HG02759 (cell line): ENCODE measurements at regions not wholly inside any gene's neighbourhood (a gene's known extent, or its start where the extent isn't known, plus 50 kb on each side); places are given as distances from the start of the nearest gene placed in this dataset.
"Not testable (repeated sequence)": the region's sequence is repeated elsewhere in the genome, so short reads cannot be mapped to it uniquely, and the experiment has no call there.

Source experiments
- ATAC-seq: cut with Tn5 transposase; IDR thresholded peaks from one replicate; pipeline ENCODE4 v1.9.1; 2021; ENCODE audit warnings: mild to moderate bottlenecking, moderate library complexity; ENCODE audit not compliant: unreplicated experiment

DNA sequence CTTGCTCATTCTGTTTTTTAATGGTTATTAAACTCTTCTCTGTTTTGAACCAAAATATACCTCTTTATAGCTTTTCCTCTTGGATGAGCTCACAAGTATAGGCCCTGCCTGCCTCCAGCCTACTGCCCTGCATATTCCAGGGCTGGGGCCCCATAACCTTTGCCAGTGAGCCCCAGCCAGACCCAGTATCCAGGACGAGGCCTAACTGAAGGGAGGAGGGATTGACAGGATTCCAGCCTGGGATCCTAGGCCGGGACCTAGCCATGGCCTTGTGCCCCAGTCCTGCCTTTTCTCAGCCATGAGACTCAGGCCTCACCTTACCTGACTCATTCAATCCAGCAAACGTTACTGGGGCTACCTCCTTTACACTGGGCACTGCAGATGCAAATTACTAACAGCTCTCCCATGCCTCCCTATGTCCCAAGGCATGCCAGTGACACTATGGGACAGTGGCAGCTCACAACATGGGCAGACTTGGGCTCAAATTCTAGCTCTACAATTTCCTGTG lies 159.2 kb downstream of the DDX1 start:
- no peak for ATAC-seq

- no peak for ATAC-seq
These were observed 159.8 kb downstream of the DDX1 start for GRCh38 chr2:15751477-15751876.

- no peak for ATAC-seq
These were observed 161.0 kb downstream of the DDX1 start for GRCh38 chr2:15752552-15753232.

DNA sequence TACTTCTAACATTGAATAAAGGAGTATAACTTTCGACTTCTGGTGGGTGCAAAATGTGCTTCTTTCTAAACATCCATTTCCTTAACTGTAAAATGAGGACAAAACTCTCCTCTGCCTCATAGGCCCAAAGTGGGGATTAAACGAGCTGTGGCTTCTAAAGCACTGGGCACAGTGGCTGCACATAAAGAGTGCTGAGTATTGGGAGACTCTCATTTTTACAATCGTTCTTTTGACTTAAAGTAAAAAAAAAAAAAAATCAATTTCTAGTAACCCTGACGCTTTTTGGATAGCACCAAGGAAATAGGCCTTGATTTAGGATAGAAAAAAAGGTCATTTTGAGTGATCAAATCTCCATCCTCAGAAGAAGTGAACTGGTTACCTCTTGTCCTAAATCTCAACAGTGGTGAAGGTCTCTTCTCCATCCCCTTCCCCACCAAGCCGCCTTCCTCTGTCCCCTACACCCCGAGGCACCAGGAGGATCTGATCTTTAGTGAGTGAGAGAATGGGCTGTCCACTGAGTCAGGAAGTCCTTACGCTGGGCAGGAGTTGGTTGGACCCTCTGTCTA lies 161.6 kb downstream of the DDX1 start:
- no peak for ATAC-seq

- ATAC-seq = no peak
These were observed 162.4 kb downstream of the DDX1 start for GRCh38 chr2:15753811-15754702.

GRCh38 chr2:15754703-15755099 lies 163.0 kb downstream of the DDX1 start:
- no peak for ATAC-seq

GRCh38 chr2:15755528-15755927 lies 163.9 kb downstream of the DDX1 start:
- no peak for ATAC-seq

- ATAC-seq = no peak
These were observed 164.4 kb downstream of the DDX1 start for GRCh38 chr2:15756011-15756550.

DNA sequence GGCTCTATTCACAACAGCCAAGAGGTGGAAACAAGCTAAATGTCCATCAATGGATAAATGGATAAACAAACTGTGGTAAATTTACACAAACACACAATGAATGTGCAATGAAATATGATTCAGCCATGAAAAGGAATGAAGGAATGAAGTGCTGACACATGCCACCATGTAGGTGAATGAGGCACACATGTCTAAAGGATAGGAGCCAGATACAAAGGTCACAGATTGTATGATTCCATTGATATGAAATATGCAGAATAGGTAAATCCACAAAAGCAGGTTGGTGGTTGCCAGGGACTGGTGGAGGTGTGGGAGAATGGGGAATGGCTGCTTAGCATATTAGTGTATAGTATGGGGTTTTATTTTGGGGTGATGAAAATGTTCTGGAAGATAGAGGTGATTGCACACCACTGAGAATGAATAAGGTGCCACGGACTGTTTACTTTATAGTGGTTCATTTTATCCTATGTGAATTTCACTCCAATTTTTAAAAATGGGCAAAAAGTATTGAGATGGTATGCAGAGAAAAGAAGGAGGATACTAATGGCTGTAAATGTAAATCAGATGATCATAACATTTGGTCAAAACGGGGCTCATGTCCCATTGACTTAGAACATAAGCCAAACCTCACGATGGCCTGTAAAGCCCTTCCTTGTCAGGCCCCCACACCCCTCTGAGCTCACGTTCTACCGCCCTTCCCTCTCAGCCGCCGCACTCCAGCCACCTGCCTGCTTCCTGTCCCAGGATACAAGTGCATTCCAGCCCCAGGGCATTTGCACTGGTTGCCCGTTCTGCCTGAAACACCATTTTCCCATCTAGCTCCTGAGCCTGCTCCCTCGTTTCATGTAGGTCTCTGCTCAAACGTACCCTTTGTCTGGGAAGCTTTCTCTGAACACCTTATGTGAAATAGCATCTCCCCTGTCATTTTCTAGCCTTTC lies 165.5 kb downstream of the DDX1 start:
- ATAC-seq = no peak

- no peak for ATAC-seq
These were observed 166.3 kb downstream of the DDX1 start for GRCh38 chr2:15757820-15758586.

DNA sequence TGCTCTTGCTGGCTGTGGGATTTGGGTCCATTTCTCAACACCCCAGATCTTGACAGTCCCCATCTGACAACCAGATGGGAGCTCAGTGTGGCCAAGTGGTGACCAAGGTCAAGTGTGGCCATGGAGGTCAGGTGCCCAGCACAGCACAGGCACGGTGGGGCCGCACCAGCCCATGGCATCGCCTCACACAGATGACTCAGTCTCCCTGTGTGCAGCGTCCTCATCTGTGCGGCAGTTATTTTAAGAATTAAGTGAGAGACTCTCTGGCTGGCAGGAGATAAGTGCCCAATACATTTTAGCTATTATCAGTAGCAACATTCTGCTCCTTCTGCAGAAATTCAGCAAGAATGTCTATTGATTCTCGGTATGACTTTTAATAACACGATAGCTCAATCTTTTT lies 167.2 kb downstream of the DDX1 start:
- no peak for ATAC-seq

GRCh38 chr2:15759385-15759784 lies 167.7 kb downstream of the DDX1 start:
- no peak for ATAC-seq

DNA sequence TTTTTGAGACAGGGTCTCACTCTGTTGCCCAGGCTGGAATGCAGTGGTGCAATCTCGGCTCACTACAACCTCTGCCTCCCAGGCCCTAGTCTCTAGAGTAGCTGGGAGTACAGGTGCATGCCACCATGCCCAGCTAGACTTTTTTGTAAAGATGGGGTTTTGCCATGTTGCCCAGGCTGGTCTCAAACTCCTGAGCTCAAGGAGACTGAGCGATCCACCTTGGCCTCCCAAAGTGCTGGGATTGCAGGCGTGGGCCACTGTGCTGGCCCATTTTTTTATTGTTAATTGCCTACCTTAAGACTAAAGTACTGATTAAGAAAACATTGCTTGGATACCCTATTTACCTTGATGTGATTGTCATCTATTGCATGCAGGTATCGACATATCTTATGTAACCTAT lies 168.1 kb downstream of the DDX1 start:
- not testable (repeated sequence) for ATAC-seq

DNA sequence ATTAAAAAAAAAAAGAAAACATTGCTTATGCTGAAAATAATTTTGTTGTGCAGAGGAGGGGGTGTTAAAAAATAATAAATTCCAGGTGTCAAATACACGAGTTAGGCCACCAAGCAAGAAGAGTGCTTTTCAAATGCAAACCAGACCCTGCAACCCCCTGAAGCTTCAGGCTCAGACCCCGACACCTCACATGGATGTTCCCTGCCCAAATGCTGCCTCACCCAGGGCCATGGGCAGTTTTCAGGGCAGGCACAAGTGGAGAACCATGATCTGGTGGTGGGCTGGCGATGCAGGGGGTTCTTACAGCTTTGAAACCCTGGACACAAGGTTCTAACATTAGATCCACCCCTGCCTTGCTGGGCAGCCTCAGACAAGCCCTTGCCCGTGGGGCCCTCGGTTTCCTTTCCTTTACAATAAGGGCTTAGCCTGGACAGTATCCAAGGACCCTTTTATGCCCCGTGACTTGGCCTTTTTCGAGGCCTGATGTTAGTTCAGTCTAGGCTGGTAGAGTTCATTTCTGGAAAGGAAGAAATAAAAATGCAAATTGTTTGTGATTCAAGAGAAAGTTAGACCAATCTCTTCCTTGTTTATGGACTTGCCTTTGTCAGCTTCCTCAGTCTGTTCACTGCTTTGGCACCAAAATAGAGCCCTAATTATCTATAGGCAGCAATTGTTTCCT lies 168.7 kb downstream of the DDX1 start:
- no peak for ATAC-seq

DNA sequence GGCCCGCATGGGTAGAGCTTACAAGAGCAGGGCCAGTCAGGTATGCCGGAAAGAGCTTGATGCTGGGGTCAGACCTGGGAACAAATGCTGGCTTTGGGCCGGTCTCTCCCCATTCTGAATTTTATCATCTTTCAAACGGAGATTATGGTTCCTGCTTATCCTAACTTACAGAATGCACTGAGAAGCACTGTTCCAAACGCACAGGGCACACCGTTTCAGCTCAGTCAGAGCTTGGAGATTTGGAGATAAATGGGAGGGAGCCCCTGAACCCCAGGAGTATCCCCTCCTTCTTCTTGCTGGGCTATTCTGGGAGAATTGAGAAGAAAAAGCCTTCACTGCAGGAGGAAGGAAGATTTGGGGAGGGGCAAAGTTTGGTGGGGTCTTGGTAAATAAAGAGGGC lies 169.4 kb downstream of the DDX1 start:
- no peak for ATAC-seq

DNA sequence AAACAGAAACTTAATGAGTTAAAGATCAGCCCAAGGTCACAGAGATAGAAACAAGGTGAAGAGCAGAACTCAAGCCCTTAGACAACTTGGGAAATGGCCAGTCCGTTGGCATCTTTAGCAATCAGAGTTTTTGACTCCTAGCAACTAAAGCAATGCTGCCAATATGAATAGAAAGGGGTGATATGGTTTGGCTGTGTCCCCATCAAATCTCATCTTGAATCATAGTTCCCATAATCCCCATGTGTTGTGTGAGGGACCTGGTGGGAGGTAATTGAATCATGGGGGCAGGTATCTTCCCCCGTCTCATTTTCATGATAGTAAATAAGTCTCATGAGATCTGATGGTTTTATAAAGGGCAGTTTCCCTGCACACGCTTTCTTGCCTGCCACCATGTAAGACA lies 170.2 kb downstream of the DDX1 start:
- ATAC-seq = no peak

DNA sequence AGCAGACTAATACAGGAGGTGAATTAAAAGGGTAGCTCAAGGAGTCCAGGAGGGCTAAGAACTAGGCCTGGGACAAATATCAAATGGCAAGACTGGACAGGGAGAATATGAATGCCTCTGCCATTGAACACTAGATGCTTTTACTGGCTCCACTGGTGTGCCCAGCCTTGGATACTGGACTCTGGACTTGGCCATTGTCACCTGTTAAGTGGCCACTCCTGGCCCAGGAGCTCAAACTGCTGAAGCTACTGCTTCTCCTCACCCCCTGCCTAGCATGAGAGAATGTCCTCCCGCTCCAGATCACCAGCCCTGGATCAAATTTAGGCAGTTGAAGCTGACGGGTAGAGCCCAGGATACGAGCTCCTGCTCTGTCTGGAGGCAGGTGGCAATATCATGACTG lies 170.8 kb downstream of the DDX1 start:
- ATAC-seq = no peak

DNA sequence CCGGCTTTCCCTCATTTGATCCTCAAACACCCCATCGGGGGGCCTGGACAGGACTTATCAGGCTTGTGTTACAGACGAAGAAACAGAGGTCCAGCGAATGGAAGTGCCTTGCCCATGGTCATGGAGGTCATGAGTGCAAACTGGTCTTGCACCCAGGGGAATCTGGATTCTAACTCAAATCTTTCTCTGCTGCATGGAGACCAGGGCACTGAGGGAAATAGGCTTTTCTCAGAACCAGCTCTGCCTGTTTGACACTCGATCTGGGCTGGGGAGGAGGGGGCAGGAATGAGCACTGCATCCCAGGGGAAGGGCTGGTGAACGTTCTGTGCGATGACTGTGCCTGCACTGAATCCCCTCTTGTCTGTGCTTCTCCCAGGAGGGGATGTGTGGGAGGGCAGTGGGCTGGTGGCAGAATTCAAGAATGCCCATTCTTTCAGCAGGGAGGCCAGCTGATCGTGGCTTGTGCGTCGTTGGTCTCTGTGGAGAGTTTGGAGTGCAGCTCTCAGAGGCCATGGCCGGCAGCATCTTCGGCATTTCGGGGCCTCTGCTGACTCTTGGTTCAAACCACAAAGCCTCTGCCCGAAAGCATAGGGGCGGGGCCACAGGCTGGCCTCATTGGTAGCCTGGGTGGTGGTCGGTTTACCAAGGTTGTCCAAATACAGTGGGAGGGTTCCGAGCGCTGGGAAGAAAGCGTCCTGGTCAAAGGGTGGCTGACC lies 171.6 kb downstream of the DDX1 start:
- ATAC-seq = no peak
